NCI-H2081 treated with DMSO at 0.1 percent for 48 hours (cell line): ENCODE measurements at regions not wholly inside any gene's neighbourhood (a gene's known extent, or its start where the extent isn't known, plus 50 kb on each side); places are given as distances from the start of the nearest gene placed in this dataset.

Experiments
- DNase-seq: peaks from one replicate; lab custom pipeline; 2025; lab: John Stamatoyannopoulos, UW

DNA sequence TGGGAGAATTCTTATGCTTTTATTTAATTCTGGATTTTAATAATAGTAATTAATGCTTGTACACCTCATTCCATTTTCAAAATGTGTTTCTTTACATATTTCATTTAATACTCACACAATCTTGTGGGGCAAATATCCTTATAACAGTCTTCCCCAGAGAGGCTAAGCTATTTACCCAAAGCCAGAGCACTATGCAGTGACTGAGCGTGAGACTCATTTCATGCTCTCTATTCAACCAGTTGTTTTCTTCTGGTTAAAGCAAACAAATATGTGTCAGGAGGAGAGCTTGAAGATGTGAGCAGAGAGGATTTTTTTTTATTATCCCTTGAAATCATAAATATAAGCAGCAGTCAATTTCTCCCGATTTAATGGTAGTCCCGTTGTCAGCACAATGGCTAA lies 548.3 kb upstream of the TBL1XR1 start:
- no peak for DNase-seq

GRCh38 chr3:177746337-177746933 lies 549.2 kb upstream of the TBL1XR1 start:
- no peak for DNase-seq

- DNase-seq = no peak
These were observed 552.6 kb upstream of the TBL1XR1 start for GRCh38 chr3:177749836-177750235.

GRCh38 chr3:177750436-177750835 lies 553.2 kb upstream of the TBL1XR1 start:
- no peak for DNase-seq

GRCh38 chr3:177751770-177752169 lies 554.5 kb upstream of the TBL1XR1 start:
- no peak for DNase-seq

- DNase-seq = no peak
These were observed 555.5 kb upstream of the TBL1XR1 start for GRCh38 chr3:177752831-177753230.

- no peak for DNase-seq
These were observed 556.3 kb upstream of the TBL1XR1 start for GRCh38 chr3:177753451-177754155.

GRCh38 chr3:177754508-177754921 lies 557.2 kb upstream of the TBL1XR1 start:
- DNase-seq = no peak

DNA sequence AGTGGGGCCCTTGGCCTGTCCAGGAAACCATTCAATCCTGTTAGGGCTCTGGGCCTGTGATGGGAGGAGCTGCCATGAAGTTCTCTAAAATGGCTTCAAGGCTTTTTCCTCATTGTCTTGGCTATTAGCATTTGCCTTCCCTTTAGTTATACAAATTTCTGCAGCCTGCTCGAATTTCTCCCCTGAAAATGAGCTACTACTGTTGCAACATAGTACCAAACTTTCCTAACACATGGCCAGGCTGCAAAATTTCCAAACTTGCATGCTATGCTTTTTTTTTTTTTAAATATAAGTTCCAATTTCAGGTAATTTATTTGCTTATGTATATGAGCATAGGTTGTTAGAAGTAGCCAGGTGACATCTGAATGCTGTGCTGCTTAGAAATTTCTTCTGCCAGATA lies 560.8 kb upstream of the TBL1XR1 start:
- no peak for DNase-seq

DNA sequence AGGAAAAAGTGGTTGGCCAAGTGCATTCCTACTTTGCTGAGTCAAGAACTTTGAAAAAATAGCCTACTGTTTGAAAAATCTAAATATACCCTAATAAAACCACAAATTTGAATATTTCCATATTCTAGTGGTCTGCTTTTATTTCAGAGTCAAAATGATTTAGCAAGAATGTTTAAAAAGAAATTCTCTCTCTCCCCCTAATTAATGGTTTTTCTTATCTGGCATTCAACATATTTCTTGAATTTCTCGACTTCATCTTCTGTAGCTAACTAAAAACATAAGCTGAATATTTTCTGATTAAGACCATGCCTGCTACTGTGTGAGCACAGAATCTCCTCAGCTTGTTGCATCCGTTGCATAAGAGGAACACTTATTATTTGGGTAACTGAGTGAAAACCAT lies 563.5 kb upstream of the TBL1XR1 start:
- DNase-seq = no peak

GRCh38 chr3:177764377-177764912 lies 567.2 kb upstream of the TBL1XR1 start:
- DNase-seq = no peak

GRCh38 chr3:177764933-177765332 lies 567.7 kb upstream of the TBL1XR1 start:
- no peak for DNase-seq

DNA sequence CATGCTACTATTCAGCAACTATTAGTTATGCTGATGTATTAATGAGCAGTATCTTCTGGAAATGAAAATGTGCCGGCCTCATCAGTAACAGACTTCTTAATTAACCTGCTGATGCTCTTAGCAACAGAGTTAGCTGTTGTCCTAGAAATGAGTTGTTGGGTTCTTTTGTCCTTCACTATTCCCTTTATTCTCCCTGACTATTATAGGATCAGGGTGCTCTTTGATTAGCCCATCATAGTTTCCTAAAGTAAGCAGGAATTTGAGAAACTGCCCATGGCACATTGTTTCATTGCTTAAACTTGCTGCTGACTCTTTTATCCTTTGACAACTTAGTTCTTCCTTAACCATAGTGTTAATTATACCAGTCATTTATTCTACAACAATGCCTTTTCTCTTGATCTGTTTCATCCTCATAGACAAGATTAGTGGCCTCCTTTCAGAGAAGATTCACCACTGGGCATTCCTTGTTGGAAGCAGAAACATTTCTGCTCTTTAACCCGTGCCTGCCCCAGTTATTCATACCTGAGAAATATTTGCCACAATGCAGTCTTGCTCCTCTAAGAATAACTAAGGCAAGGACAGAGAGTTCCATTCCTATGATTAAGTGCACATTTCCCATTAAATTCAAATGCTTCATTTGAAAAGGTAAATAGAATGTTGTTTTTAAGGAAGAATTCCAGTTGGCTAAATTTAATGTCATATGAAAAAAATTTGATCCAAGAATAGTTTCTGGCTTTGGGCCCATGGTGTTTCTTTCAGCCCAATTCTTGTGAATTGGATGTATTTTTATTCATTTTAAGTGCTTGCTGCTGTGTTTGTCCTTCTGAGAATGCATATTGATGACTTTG lies 573.3 kb upstream of the TBL1XR1 start:
- DNase-seq = no peak

GRCh38 chr3:177771780-177772179 lies 574.5 kb upstream of the TBL1XR1 start:
- DNase-seq = no peak

GRCh38 chr3:177772908-177773557 lies 575.8 kb upstream of the TBL1XR1 start:
- DNase-seq = no peak

DNA sequence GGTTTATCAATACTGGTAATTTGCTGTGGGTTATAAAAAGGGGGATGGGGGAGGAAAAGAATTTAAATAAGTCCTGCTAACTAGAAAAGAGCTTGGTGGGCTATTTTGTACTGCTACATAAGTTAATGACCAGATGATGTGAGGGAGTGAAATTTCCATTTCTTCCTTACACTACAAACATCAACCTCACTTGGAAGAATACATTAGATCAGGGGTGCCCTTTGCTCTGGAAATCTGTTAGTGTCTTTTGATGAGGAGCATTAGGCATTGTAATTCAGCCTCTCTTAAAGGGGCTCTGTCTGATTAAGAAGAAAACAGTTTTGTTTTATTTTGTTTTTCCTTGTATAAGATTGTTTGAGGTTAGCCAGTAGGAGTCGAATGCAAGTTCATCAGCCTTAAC lies 576.4 kb upstream of the TBL1XR1 start:
- no peak for DNase-seq

DNA sequence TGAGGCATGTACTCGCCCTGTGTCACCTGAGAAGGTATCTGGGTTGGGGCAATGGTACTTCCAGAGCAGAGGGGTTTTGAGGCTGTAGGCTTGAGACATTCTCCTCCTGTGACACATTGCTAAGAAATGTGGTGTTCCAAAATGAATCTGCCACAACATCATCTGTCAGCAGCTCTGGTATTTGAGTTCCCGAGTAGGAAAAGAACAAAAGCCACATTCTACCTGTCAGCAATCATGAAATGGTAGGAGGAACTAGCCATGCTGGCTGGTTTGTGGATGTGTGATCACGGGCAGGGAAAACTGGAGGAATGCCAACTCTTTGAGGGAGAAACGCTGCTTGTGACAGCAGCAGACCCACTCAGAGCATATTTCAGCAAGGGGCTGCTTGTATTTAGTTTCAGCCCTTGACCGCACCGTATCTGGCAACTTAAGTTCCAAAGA lies 579.4 kb upstream of the TBL1XR1 start:
- DNase-seq = no peak

DNA sequence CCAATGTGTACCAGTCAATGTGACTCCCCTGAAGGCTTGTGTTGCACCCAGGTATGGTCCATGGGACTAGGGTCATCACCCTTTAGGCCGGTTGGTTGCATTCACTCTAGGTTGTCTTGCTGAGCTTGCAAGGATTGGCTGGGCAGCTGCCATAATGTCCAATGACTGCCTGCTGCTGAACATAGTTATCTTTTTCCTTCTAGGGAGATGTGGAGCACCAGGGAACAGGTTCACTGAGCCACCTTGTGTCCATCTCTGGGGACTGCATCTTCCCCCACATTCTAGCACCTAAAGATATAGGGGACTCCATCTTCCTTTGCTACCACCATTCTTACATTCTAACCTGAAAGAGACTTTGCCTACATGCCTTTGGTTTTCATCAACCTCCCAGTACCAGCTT lies 580.4 kb upstream of the TBL1XR1 start:
- peak; percentile 29 for DNase-seq

DNA sequence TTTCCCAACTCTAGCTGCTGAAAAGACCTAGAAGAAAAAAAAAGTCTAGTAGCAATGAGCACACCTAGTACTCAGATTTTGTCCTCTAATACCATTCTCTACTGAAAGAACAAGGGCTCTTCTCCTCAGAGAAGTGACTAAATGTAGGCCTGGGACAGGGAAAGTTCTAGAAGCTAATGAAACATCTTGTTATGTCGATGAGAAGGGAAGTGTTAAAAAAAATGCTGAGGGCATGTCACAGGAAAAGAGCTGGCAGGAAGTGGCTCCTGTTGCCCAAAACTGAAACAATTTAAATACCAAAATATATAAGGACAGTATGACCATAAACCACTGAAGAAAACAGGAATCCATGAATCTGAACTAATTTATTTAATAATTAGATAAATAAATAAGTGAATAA lies 581.4 kb upstream of the TBL1XR1 start:
- DNase-seq = no peak

DNA sequence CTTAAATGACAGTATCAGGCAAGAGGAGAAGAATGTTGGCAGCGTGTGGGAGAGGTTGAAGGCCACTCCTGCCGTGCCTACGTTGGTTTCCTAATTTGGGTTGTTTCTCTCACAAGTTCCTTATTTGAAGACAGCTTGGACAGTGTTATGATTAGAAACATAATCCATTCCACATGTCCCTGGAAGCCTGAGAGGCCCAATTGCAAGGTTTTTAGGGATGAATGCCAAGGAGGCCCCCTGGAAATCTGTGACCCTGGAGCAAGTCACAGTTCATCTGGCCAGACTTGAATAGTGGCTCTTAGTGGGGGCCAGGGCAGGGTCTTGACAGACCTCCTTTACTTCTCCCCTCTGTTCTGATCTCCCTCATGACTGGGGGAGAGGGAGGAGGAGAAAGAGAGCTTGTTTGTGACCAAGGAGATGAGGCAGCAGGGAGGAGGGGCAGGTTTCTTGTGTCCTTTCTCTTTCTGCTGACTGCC lies 584.4 kb upstream of the TBL1XR1 start:
- no peak for DNase-seq

DNA sequence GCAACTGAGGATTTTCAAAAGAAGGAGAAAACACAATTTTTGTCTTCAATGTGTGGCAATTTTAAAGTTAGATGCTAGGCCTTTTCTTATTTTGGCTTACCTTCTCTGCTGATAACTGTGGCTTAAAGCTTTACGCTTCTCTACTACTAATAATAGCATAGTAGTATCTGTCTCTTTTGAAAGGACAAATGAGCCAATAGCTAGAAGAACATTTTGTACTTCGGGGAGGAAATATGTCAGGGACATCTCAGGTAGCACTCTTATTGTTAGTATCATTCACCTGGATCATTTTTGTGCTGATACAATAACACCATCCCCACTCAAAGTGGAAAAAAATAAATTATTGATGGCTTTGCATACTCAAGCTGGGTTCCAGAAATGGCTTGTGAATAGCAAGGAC lies 586.1 kb upstream of the TBL1XR1 start:
- DNase-seq = no peak

DNA sequence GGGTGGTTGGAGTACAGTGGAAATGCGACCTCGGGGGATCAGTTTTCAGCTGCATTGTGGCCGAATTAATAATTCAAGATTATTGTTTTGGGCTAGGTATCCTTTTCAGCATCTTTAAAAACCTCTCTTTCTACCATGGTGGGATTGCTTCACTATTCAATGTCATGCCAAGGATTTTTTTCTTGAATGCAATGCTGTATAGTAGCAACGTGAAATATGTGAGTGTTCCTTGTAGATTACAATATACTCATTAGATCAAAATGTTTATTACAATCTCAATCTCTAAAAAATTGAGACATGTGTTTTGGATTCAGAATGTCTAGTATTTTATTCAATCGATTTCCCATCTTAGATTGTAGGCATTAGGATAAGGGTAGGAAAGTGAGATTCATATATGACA lies 586.5 kb upstream of the TBL1XR1 start:
- DNase-seq = no peak
